GM18511 (cell line): ENCODE measurements at regions not wholly inside any gene's neighbourhood (a gene's known extent, or its start where the extent isn't known, plus 50 kb on each side); places are given as distances from the start of the nearest gene placed in this dataset.
"Not testable (repeated sequence)": the region's sequence is repeated elsewhere in the genome, so short reads cannot be mapped to it uniquely, and the experiment has no call there.

Experiments
- ATAC-seq: cut with Tn5 transposase; IDR thresholded peaks from one replicate; pipeline ENCODE4 v1.9.1; 2021; ENCODE audit warnings: mild to moderate bottlenecking, moderate library complexity; ENCODE audit not compliant: unreplicated experiment

DNA sequence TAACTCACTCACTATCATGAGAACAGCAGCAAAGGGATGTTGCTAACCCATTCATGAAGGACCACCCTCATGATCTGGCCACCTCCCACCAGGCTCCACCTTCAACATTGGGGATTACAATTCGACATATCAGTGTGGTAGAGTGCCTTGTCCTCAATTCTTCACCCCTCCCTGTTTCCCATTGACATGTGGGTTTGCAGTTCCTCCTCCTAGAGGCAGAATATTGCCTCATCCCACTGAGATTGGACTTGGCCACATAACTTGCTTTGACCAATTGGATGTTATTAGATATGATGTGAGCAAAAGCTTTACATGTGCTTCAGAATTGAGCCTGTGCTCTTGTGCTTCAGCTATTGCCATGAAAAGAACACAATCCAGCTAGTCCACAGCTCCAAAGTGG is 217.0 kb upstream of the CXCR4 start:
- ATAC-seq, result no peak

DNA sequence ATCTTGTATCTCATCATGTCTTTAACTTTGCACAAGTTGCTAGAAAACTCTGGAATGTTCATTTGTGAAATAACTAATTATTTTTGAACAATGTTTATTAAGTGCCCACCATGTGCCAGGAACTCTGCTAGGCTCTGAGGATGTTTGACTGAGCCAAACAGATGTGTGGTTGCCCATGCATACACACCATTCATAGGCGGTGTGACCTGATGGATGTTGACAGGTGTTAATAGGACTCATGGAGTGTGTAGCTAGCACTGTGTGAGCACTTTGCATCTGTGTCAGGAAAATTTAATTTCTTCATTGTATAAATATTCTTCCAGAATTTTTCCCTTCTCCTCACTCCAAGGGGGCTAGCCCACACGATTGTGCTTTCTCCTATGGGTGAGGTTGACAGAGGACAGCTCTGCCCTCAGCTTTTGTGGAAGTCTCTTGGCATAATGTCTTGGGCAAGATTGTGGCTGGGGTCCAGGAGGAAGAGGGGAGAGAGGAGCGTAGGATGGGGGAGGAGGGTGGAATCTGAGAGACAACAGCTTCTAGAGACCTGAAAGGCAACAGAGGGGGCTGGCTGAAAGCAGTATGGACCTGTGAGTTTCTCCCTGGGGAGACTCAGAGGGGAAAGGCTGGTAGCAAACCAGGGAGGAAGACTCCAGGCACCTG is 214.6 kb upstream of the CXCR4 start:
- no peak for ATAC-seq

DNA sequence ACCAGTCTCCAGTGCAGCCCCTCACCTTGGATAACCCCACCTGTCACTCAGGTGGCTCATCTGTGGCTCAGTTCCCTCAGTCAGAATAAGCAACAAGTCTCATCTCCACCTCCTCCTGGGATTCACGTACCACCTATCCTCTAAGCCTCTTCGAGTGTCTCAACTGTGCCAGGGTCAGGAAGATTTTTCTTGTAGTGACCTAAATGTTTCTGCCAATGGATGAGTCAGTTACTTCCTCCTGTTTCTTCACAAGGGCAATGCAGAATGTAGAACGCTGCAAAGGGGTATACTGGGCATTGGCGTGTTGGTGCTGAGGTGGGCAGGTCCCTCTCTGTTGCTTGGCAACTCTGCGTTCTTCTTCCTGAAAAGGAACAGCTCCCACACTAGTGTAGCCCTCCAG is 213.3 kb upstream of the CXCR4 start:
- no peak for ATAC-seq

DNA sequence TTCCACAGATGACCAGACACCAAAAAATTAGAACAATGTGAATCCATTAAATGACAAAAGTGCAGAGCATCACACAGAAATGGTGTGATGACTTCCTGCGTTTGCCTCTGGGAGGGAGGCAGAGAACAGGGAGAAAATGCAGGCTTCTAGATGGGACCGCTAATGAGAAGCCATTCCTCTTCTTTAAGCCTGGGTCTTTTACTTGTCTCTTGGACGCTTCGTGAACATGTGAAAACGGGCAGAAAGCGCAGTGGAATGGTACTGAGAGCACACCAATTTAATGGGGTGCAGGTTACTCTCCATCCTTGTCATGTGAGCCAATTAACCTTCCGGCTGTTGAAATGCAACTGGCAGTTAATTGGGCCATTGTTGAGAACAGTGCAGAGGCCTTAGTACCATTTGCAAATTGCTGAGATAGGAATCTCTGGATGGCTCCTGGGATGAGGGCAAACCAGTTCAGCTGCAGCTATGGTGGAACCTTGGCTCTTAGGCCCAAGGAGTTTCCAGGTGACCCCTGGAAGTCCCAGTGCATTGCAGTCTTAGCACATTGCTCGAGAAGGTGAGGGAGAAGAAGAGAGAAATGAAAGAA is 210.4 kb upstream of the CXCR4 start:
- ATAC-seq, result no peak

DNA sequence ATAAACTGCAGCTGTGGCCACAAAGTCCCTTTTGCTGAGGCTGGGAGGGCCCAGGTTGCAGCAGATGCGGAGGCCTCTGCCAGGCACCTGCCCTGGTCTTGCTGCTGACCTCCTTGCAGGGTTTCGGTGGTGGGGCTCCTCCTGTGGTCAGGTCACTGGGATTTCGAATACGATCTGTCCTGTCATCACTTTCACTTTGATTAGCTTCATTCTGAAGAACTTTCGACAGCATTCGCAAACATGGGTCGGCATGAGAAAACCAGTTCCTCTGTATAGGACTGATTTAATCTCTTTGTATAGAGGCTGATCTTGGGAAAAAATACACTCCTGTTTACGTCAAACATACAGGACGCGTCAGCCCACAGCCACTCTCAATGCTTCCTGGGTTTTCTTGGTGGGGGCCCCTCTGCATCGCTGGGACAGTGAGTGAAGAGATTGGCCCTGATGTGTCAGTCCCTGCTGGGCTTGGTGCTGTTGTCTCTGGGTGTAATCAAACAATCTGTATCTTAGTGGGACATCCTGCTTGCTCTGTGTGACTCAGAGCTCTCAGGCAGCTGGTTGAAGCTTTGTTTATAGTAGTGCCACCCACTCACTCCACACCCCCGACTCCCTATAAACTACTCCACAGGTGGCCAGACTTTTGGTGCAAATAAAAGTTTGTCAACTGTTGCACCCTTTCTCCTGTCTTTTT is 209.4 kb upstream of the CXCR4 start:
- ATAC-seq, result peak; percentile 91

DNA sequence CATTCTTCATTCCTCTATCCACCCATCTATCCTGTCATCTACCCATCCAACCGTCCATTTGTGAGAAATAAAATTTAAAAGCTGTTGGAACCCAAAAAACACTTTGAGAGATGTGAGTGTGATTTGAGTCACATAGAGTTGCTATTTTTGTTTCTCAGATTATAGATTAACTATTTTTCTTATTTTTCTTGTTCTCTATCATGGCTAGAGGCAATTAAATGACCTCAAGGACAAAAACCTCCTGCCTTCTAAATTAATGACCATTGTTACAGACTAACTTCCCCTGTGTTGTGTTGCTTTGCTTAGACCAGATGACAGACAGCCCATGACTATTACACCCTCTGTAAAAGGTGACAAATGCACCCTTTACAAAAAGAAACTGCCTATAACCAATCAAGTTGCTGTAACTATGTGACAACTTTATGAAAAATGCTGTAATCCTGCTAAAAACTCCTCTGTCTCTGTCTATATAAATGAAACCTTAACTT is 207.9 kb upstream of the CXCR4 start:
- no peak for ATAC-seq

DNA sequence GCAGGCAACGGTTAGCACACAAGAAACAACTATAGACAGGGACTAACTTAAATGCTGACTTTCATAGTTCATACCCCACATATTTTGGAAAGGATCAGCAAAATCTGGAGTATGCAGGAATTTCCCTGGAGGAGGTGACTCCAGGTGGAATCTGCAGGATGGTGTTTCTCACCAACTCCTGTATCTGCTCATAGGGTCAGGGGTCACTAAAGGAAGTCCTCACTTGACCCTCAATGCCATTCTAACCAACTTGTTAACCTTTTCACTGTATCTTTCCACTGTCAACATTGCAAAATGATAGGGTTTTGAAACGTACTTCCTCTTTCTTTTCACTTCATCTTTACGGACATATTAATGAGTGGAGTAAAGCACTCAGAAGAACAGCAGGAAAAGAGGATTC is 207.0 kb upstream of the CXCR4 start:
- no peak for ATAC-seq

DNA sequence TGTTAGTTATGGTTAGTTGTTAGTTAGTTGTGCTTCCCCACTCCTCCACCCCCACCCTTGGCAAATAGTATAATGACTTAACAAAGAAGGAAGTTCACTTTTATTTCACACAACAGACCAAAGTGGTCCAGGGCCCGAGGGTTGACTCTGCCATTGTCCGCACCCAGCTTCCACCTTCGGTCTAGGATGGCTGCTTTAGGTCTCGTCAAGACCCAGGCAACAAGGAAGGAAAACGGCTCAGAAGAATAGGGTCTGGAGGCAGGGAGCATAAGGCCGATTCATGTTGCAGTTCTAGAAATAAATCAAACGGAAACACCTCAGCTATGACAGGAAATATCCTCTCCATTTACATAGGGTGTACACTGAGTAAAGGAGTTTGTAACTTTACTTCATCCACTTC is 206.0 kb upstream of the CXCR4 start:
- ATAC-seq, result no peak

DNA sequence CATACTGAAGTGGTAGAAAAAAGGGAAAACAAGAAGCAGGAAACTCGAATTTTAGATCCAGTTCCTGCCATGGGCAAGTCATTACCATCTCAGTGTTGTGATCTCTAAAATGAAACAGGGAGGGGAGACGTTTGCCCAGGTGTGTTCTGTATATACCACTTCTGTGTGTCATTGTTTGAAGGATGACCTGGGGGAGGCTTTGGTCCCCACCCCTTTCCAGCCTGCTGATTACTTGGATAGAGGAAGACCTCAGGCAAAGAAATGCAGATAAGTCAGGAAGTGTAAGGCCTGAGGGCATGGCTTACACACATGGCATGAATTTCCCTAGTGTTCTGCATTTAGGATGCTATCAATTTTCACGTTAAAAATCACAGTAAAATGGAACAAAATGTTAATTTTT is 205.2 kb upstream of the CXCR4 start:
- no peak for ATAC-seq

DNA sequence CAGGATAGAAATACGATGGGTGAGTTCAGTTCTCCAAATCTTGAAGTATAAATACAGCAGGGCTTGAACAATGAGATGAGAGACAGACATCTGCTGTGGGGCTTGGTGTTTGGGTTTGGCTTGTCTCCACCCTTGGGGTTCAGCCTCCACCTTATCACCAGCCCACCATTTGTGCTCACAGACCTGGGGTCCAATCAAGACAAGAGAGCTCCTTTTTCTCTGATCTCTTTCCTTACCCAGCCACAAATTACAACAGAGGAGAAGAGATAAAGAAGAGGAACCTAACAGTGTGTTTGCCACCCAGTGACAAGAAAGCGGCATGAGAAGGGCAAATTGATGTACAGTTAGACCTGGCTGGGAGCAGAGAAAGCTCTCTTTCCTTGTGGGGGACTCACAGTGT is 204.5 kb upstream of the CXCR4 start:
- ATAC-seq, result no peak

DNA sequence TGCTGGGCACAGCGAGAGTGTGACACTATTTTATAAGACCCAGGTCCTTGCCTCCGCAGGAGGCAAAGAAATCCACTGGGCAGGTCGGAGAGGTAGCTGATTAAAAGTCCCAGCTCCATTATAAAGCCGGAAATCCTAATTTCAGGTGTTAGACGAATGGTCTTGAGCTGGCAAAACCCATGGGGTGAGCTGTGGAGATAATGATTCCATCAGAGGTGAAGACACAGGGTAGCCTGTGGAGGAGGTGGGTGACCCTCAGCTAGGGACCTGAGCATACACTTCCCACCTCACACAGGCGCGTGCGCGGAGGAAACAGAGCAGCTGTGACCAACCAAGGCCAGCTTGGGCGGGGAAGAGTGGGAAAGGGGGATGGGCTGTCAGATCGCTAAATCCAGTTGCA is 201.7 kb upstream of the CXCR4 start:
- ATAC-seq, result no peak

DNA sequence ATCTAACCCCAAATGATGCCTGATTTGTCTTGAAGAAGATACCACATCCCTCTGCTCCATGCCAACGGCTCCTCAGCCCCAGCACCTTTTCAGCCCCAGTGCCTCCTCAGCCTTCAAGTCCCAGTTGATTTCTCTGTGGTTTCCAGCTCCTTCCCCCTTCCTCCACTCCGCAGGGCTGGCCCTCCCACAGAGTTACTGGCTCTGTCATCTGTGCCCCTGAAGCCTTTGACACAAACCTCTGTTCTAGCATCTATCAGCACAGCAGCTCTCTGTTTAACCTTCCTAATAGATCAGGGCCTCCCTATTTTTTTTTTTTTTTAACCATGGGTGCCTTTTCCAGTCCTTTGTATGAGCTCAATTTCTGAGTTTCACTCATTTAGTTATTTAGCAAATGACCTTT is 201.3 kb upstream of the CXCR4 start:
- ATAC-seq, result no peak

DNA sequence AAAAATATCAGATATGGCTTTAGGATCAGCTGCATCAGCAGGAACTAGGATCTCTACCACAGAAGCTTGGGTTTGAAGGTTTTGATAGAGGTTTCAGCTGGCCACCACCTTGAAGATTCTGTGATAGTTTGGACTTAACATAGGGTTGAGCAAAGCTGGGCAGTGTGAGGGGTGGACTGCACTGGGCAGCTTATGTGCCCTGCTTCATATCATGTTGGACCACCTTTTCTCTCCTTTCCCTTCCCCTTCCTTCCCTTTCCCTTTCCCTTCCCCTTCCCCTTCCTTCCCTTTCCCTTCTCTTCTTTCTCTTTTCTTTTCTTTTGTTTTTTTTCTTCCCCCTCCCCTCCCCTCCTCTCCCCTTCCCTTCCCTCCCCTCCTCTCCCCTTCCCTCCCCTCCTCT is 196.3 kb upstream of the CXCR4 start:
- ATAC-seq, result no peak

DNA sequence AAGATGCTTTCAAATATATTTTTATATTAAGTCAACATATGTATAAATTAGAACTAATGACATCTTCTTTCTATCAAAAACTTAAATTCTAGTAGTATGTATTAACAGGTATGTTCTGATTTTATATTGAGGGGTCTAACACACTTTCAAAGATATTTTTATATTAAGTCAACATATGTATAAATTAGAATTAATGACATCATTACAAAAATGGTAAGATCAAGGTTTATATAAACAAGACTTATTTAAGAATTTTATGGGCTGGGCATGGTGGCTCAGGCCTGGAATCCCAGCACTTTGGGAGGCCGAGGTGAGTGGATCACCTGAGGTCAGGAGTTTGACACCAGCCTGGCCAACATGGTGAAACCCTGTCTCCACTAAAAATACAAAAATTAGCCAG is 194.6 kb upstream of the CXCR4 start:
- not testable (repeated sequence) for ATAC-seq

DNA sequence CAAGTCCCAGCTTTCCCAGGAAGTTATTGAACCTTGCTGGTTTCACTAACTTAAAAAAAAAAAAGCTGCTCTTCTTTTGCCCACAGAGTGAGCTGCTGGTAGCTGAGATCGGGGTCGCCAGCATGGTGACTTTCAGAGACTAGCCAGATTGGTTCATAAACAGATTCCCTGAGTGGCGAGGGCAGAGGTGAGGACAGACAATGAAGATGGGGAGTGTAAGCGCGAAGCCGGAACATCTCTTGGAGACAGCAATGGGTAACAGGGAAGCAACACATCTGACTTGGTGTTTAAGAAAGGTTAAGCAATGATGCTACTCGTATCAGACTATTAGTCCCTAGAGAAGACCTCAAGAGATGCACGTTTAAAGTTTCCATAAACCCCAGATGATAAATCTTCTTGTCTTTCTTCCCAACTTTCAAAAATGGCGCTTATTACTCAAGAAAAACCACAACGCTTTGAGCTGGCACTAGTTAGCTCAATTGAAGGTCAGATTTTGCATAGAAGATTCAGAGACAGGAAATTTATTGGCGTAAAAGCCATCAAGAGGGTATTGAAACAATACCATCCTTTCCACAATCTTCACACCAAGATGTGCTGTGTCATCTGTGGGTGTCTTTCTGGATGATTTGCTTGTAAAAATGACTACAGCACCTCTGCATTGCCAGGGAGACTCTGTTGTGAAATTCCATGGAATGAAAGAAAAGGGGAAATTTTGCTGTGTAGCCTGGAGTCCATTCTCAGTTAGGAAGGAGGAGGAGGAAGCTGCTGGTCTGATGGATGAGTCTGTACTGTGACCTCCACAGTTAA is 193.1 kb upstream of the CXCR4 start:
- ATAC-seq, result no peak

DNA sequence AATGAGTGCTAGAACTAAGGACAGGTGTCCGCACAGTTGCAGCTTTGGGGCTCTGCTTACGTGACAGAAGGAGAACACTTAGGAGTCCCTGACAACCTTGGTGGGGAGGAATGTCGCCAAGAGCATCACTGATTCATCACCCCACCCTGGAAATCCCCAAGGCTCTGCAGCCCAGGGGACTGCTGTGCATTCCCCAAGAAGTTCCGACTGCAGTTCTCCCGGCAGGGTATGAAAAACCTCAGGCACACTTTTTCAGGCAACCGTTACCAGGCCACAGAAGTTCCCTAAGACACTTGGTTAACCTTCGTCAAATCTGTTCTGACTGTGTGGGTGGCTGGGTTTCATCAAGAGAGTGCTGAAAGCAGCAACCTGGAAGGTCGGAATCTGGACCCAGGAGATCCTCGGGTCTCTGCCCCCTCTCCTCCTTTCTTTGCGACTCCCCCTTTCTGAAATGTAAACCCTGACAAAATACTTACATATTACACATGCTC is 192.1 kb upstream of the CXCR4 start:
- peak; percentile 56 for ATAC-seq

DNA sequence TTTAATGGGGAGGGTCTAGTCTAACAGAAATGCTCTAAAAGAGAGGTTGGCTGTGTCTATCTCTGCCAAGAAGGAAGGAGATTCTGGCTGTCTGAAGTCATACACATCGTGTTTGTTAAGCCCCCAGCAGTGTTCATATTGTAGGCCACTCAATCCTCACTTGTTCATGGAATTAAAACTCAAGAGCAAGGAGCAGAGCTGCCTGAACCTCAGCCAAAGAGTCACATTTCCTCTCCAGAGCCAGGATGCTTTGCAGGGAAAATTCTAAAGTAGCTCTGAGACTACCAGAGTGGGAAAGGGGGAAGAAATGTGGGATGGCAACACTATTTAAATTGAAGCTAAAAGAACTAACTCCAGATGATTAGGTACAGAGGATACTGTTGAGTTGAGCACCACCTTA is 190.7 kb upstream of the CXCR4 start:
- no peak for ATAC-seq

DNA sequence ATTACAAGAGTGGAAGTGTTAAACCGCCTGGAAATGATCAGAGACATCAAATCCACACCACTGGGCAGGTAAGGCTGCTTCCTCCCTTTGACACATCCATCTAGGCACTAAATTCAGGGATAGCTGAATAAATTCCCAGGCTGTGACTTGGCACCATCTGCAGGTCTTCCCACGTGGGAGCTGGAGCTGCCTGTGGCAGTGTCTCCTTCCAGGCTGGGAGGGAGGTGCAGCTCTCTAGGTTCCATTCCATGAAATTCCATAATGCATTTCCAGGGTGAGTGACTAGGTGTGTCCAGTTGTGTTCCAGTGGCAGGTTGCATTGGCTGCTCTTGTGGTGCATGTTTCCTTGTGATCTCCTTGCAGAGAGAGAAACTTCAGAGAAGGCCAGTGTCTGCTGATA is 188.9 kb upstream of the CXCR4 start:
- ATAC-seq, result no peak

DNA sequence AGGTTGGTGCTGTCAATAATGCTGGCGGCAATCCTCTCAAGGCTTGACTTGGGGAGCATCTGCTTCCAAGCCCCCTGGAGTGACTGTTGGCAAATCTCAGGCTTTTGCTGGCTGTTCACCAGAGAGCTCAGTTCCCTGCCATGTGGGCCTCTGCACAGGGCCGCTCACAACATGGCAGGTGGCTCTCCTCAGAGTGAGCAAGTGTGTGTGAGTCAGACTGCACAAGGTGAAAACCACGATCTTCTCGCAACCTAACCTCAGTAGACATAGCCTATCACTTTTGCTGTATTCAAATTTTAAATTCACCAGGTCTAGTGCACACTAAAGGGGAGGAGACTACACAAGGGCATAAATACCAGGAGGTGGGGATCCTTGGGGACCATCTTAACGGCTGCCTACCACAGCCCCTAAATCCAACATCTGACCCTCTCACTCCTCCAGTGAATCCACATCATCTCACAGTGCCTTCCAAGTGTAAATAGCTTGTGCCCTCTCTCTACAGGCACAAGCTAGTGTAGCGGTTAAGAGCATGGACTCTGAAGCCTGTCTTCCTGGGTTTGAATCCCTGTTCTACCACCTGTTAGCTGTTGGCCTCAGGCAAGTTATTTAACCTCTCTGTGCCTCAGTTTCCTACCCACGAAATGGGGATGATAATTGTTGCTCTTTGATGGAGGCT is 187.7 kb upstream of the CXCR4 start:
- peak; percentile 95 for ATAC-seq

DNA sequence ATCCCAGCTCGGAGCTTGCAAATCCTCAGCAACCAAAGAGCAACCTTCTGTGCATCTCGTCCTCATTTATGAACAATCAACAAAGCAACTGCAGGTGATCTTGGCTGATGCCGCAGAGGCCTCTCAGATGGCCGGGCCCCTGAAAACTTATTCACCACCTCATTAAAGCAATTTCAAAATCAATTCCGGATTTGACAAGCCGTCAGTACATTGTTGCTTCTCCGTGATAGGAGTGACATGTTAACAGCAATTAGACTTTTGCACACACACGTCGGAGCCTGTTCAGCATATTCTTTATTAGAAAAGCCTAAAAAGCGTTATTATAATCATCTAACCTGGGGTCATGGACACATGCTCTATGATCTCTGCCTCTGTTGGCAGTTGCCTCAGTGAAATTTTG is 183.1 kb upstream of the CXCR4 start:
- ATAC-seq, result no peak

DNA sequence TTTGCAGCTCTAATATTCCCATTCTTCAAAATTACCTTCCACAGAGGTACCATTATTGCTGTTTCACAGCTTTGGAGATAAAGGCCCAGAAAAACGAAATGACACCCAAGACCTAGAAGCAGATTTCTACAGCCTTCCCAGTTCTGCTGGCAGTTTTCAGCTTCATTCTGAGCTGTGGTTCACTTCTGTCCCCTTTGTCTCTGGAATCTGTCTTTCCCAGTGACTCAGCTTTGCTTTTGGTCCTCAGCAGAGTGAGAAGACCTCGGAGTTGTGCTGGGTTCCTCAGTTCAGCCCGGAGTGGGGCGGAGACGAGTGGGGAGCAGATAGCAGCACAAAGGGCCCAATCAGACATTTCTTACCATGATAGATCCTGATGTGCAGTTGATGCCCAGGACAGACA is 180.7 kb upstream of the CXCR4 start:
- no peak for ATAC-seq
